DMS79 (cell line): ENCODE measurements at regions not wholly inside any gene's neighbourhood (a gene's known extent, or its start where the extent isn't known, plus 50 kb on each side); places are given as distances from the start of the nearest gene placed in this dataset.
A peak's percentile ranks its signal among the peaks of the same experiment; 100 is the strongest.

Source experiments
- DNase-seq: peaks from one replicate; lab custom pipeline; 2025; lab: John Stamatoyannopoulos, UW

DNA sequence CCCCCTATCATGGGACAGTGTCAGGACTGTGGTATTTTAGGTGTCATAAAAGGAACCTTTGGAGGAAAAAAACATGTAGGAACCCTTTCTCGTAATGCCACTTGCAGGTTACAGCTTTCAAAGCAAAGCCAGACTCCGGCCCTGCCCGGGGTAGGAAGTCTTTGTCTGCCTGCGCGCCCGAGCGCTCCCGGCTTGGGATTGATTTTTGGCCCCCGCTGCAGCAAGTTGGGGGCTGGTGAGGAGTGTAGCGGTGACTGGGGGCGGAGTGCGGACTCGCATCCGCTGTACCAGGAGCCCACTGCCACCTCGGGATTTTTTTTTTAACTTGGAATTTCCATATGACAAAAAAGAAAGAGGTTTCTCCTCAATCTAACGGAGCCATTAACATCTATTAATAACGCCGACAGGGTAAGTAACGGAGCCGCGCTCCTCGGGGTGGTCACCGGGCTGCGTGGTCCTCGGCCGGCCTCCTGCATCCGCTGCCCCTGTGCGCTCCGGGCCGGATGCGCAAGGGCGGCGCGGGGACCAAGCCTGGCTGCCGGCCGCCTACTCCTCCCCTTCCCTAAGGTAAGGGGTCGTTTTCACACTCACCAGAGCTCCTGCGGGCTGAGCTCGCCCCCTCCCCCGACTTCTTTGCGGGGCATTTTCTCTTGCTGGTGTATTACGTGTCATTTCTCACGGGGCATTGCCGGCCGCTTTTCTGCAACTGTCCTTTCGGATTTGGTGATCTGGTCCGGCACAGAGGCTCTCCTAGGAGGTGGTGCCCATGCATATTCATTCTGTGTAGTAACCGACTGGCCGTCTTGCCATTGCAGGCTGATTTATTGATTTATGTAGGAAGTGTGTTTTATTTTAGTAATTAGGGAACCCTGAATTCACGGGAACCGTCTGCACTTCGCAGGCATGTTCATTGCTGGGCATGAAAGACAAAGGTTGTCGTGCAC lies 219.8 kb upstream of the TOPAZ1 start:
- no peak for DNase-seq

DNA sequence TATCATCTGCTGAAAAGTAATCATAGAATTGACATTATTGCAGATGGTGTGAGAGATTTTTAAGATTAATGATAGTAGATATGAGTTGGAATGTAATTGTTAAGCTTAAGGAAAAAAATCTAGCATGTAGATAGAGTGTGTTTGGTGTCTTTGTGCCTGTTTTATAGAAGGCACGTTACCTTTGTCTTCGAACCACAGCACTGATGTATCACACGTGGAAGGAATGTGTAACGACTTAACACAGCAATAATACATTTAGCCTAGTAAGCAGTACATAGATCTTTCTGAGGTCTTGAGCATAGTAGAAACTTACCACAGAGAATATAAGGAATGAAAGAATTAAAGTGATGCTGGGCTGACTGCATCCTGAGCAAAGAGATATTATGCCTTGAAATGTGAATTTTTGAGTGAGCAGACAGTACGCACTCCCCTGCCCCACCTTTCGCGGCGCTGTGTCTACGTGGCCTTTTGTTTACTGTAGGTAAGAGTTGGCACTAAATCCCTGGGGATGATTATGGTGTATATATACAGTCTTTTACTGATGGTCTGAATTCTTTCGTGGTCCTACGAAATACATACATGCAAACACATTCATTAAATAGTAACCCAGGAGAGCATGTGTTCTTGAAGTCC lies 217.6 kb upstream of the TOPAZ1 start:
- no peak for DNase-seq

DNA sequence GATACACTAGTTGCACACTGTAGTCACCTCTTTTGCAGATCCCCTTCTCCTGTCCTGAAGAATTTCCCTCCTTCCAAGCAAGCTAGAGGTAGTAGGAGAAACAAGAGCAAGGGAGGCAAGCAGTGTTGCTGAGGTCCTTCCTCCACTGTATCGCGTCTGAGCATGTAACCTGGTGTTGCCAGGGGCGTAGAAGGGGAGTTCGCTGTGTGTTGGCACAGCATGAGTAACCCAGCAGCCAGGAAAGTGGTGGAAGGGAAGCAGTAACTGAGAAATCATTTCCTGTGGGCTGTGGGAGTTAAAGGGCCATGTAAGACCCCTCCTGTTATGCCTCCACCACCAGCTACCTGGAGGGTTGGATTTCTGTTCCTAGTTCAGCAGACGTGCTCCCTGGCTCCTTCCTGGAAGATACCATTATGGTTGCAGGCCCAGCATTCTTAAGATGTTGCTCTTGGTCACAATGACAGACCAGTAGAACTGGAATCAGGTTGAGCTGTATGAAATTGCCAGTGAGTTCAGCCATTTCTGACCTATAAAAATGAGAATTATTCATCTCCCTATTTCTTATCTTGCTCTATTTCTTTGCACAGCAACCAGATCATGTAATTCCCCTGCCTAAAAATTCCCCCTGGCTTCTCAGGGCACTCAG lies 215.3 kb upstream of the TOPAZ1 start:
- DNase-seq = no peak

DNA sequence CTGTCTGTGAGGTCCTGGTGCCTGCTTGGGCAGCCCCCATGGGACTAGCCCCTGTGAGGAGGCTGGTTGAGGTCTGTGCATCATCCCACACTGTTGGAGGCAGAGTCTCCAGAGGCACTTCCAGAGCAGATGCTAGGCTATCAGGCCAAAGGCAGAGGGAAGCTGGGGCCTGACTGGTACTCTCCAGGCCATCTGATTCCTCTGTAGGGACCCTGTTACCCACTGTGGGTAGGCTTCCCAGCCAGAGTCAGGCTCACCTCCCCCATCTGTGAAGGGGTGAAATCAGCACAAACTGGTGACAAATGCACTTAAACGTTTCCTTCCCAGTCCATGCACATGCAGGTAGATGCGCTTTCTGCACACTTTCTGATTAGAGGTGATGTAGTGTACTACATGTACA lies 212.6 kb upstream of the TOPAZ1 start:
- no peak for DNase-seq

DNA sequence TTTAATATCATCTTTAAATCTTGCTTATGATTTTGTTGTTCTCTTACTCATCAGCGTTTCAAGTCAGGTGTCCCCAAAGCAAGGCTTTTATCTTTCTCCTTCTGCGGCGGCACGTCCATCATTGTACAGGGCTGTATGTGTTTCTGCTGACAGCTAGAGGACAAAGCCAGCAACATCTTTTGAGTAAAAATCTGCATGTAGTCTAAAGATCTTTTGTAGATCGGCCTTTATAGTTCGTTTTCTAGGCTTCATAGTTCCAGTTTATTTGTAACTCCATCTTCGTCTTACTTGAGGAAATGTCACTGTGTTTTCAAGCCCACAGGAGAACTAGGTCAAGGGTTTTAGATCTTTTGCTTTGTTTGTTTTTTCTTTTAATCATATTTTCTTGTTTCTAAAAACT lies 211.4 kb upstream of the TOPAZ1 start:
- no peak for DNase-seq

DNA sequence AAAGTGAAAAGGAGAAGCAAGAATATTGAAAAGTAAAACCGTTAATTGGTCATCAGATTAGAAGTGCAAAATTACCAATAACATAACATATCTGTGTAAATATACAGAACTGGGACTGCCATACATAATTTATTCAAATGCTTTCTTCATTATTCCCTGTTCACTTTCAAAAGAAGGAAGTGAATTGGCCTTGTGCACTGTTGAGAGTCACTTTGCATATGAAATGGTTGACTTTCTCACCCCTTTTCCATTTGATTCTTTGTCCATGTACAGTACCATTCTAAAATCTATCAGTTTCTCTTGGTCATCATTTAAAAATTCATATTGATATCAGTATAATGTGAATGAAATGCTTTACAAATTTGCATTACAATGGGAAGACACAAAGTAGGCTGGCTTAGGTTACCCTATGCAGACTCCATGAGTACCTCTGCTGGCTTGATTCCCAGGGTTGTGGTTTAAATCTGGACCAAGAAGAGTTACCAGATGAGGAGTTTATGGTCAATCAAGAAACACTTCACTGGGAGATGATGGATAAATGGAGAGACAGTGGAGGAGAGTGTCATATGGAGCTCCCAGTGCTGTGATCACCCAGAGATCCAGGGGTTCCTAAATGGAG lies 210.9 kb upstream of the TOPAZ1 start:
- peak; percentile 59 for DNase-seq

DNA sequence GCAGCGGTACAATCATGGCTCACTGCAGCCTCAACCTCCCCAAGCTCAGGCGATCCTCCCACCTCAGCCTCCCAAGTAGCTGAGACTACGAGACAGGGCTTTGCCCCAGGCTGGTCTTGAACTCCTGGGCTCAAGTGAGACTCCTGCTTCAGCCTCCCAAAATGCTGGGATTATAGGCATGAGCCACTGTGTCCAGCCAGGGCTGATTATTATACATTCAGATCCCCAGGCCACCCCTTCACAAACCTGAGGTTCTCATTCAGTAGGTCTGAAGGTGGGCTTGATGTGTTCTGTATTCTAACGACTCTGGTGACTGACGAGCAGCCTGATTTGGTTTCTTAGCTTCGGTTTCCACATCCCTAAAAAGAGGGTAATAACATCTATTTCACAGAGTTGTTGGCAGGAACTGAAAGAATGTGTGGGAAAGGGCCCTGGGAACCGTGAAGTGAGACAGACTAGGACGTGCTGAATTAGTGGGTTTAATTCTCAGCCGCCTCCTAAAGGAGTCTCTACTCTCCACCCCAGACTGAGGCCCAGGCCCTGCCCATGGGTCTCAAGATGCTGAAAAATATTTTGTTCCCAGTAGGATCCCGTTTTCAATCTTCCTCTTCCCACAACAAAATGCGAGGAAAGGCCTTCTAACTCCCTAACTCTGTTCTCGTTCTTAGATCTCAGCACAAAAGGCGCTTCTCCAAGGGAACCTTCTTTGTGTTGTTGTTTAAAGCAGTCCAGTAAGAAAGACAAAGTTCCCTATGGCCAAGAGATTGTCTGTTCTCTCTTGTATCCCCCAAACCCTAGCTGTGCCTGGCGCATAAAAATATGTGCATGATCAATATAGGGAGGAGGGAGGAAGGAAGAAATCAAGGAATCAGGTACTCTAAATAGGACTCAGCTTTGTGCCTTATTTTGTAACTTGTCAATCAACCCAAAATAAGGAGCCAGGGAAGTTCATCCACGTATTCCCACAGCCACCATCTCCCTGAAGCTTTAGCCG lies 210.0 kb upstream of the TOPAZ1 start:
- no peak for DNase-seq

DNA sequence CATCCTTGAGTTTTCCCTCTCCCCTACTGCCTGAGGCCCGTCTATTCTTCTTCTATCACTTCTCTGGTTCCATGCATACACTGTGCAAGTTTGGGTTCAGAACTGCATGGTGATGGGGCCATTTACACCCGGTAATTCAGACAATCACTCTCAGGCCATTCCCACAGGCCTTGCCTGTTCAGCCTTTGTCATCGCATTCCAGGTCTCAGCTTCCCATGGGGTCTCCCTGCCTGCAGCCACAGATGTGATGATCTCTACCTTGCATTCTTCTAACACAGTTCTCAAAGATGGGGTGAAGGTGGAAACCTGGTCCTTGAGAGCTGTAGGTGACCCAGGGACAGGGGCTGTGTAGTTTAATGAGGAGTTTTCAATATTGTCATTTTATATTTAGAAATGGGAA lies 209.2 kb upstream of the TOPAZ1 start:
- no peak for DNase-seq

DNA sequence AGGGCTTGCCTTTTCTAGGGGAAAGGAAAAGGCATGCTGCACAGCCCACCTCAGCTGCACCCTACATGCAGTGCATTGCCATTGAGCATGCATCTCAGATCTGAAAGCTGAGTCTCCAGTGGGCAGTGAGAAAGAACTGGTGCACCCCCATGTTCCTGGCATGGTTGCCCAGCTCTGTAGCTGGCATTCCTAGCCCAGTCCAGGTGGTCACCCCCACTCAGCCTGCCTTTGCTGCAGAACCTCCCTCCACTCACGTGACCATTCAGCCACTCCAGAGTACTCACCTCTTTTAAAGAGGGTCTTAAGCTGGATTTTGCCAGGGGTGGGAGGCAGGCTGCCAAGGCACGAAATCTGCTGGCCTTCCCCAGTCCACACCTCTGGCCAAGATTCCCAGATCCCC lies 208.6 kb upstream of the TOPAZ1 start:
- DNase-seq = no peak

DNA sequence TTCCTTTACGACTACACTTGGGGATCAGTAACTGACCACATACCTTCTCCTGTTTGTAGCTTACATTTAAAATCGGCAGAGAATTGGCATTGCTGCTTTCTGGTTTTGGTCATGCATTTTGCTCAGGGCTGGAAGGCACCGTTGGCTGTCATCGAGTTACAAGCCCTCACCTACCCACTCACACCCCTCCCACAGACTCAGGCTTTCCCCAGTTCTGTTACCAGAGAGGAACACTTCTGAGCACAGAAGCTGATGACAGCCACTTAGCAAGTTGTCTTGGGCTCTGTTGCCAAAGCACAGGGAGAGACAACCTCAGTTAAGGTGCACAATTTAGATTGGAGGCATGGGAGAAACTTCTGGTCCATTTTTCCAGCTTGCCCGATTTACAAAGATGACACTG lies 204.8 kb upstream of the TOPAZ1 start:
- DNase-seq = no peak

DNA sequence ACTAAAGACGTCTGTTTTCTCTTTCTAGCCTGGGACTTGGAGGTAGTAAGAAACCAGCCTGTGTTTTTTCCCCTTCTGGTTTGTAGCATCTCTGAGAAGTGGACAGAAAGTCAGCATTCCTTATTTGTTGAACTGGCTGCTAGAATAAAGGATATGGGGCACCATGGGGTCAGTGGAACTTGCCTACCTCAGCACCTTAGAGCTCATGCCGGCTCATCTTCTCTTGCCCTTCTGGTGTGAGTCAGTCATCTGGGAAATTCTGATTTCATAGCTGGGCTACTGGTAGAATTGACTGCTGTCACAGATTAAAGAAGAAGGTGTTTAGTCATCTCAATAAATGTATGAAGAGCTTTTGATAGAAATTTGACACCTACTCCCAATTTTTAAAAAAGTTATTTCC lies 202.7 kb upstream of the TOPAZ1 start:
- no peak for DNase-seq

DNA sequence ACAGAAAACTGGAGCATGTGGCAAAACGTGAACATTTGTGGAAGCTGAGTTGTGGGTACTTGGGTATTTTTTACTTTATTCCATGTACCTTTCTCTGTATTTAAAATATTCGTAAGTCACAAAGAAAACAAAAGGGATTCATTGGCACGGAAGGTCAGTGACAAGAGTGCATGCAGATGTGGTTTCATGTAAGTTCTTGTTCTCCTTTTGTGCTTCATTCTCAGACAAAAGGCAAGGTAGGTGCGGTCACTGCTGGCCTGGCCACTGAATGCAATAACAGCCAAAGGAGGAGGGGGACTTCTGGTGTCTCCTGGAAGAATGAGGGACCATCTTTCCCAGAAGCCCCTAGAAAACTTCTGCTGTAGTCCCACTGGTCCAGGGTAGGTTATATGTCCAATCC lies 200.0 kb upstream of the TOPAZ1 start:
- DNase-seq = no peak

DNA sequence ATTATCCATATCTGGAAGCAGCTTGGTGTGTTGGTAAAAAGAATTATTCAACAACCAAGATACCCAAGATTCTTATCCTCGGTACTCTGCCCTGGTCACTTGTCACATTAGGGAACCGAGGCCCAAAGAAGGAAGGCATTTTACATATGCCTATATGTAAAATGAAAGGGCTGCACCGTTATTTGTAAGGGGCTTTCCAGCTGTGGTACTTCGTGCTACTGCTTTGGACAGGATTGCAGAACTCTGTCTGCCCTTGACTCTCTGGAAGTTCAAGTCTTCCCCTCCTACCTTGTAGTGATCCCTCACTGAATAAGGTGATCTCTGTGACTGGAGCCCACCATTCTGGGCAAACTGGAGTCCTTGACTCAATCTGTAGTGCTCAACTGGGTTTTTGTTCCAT lies 198.9 kb upstream of the TOPAZ1 start:
- DNase-seq = no peak

DNA sequence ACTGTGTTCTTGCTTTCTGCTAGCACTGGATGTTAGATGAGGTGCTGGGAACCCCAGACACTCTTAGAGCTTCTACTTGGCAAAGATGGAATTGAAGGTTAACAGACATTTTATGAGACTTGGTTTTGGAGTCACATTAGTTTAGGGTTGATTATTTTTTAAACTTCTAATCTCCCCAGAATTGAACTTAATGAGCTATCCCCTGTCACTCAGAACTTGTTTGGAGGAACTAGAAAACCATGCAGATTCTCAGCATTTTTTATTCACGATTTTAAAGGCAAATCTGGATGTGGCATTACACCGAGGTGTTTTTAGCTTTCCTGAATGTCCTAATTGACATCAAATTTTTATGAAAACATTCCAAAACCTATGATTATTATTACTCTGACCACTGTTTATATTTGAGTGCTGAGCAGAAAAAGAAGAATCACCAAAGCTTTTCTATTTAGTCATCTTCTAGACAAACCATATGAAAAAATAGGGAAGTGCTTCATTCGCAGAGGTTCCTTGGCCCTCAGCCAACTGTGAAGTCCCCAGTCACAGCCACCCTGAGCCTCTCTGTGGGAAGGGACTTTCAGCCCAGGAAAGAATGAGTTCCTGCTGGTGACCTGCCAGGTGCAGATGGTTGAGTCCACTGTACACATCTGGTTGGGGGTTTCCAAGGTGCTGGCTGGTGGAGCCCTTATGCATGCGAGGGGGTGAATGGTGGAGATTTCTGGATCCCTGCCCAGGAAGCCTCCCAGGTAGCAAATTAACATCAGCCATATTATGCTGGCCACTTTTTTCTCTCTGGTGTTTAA lies 196.0 kb upstream of the TOPAZ1 start:
- peak; percentile 76 for DNase-seq

DNA sequence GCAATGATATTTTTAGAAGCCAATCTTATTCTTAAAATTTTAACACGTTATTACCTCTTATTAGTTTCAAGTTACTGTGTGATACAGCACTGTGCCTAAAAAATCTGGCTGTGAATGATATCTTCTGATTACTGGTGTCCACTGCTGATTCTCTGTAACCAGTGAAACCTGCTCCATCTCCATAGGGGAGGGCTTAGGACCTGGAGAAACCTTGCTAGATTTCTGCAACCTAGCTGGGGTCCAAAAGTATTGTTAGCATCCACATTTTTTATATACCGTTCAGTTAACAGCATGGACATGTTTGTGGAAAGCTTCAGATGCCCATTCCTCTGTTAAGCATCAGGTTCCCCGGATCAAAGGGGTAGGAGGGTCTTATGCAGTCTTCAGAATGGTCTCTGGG lies 193.9 kb upstream of the TOPAZ1 start:
- DNase-seq = no peak

DNA sequence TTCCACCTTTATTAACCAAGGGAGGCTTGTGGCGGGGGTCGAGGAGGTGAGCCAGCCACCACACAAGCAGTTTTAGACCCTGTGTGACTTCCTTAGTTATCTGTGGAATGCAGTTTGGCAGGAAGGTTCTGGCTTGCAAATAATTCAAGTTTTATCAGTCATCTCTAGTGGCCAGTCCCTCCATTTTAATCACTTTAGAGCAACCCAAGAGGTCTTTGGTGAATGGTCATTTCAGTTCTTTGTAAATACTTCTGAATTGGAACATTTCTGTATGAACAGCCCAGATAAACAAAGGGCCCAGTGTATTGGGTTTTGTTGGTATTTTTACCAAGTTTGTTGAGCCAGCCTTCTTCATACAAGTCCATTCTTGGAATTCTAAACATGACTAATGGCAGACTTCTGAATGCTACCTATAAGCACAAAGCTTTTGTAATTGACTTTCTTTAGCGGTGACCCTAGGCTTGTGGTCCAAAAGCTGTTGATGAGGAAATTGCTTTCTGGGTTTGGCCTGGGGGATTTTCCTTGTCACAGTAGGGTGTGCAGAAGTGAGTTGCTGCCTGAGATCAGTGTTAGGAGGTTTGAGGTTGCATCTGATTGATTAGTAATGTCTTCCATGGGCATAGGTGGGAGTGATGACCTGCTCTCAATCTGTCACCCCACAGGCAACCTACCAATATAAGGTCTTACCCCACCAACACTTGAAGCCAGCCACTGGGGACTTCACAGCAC lies 193.3 kb upstream of the TOPAZ1 start:
- DNase-seq = no peak

DNA sequence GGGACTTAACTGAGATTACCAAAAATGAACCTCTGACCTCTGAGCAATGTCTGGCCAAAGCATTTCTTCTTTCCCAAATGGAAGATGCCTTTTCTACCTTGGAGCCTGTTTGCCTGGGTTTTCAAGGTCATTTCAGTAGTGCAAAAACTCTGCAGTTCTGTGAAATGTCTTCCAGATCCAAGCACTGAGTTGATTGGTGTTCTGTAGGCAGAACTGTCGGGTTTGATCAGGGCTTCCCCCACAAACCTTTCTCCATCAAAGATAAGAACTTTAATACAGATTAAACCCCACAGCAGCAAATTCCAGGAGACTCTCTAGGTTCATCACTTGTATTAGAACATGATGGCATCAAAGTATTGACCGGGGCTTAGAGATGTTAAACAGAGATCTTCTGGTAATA lies 192.7 kb upstream of the TOPAZ1 start:
- DNase-seq = no peak

DNA sequence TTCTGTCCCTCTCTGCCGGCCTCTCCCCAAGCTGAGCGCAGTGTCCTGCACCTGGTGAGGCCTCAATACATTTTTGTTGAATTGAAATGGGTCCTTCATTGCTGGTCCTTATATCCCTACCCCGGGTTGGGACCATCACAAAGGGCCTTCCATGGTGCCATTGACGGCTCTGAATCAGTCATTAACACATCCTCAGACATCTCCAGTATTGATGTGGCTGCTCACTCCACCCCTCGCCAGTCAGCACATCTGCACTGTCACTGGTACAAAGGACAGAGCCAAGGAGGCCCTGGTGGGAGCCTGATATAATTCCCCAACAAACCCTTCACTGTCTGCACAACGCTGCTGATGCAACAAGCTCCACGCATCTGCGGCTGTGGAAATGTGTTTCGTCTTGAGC lies 191.6 kb upstream of the TOPAZ1 start:
- DNase-seq = no peak

DNA sequence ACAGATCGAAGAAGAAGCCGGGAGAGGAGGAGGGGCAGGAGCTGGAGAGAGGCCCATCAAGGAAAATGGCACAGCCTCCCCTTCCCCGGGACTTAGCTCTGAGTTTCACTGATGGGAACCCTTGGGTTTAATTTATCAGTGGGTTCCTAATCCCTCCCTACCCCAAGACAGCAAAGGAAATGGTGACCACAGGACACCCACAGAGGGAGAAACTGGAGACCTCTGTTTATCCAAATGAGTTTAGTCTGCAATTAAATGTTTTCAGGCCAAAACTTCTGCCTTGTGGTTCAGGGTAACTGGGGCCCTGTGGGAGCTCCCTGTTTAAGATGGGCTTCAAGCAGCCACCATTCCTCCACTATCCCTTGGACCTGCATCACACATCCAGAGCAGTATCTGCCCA lies 190.8 kb upstream of the TOPAZ1 start:
- no peak for DNase-seq

DNA sequence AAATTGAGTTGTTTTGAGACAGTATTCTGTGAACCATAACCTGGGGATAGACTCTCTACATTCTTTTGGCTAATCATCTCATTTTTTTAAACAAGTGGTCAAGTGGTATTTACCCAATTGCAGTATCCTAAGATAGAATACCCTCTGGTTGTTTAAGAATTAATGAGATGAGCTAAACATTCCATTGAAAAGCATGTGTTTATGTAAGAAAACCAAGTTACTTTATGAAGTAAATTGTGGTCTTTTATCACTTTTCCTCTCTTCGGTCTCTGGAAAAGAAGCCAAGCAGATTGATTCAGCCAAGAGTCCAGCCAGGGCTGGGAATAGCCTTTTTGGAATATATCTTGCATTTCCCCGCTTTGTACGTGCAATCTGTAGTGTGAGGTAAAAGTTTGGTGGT lies 185.7 kb upstream of the TOPAZ1 start:
- DNase-seq = no peak
